IMR-90 (cell line): ENCODE measurements at regions not wholly inside any gene's neighbourhood (a gene's known extent, or its start where the extent isn't known, plus 50 kb on each side); places are given as distances from the start of the nearest gene placed in this dataset.

Source experiments
- ATAC-seq: fragments of 200-7000 bp; cut with Tn5 transposase; 2 replicates; pipeline ENCODE4 v1.9.1; 2020; ENCODE audit warnings: low read depth, mild to moderate bottlenecking, moderate library complexity
- BruUV-seq: library from RNA; stranded (reverse); fragments of 400-500 nt; replicated peaks from 2 replicates; lab custom pipeline; 2021; lab: Mats Ljungman, UMichigan
- CTCF ChIA-PET: fragments of 300-600 bp; formaldehyde crosslinking; extraction: SDS; loops from one replicate; lab custom pipeline; 2021; ENCODE audit warnings: antibody characterized with exemption; lab: Yijun Ruan, JAX
- POLR2A ChIA-PET: fragments of 300-600 bp; sonication (Branson Sonifier 250); formaldehyde crosslinking; loops from one replicate; lab custom pipeline; 2022; ENCODE audit warnings: antibody characterized with exemption; ENCODE audit not compliant: unreplicated experiment; lab: Charles Lee
- DNase-seq: peaks from one replicate; pipeline ENCODE4 v3.0.0; 2013
- H2AFZ ChIP-seq: replicated peaks from 2 replicates; pipeline ENCODE3; 2013; ENCODE audit warnings: low read length, mild to moderate bottlenecking; ENCODE audit not compliant: poor library complexity
- H2AK5ac ChIP-seq: 2 replicates; pipeline ENCODE4 v1.6.1; 2013; ENCODE audit warnings: low read depth, low read length, inconsistent platforms
- H2AK9ac ChIP-seq: replicated peaks from 2 replicates; pipeline ENCODE3; 2013; ENCODE audit warnings: mild to moderate bottlenecking, low read depth, low read length, moderate library complexity; ENCODE audit not compliant: poor library complexity
- H2BK120ac ChIP-seq: 2 replicates; pipeline ENCODE4 v1.6.1; 2013; ENCODE audit warnings: low read depth, low read length, inconsistent platforms
- H2BK15ac ChIP-seq: 3 replicates; pipeline ENCODE4 v1.6.1; 2013; ENCODE audit warnings: low read depth, low read length, inconsistent platforms
- H2BK20ac ChIP-seq: 2 replicates; pipeline ENCODE4 v1.6.1; 2013; ENCODE audit warnings: low read depth, mild to moderate bottlenecking, inconsistent platforms, low read length, moderate library complexity
- H2BK5ac ChIP-seq: 2 replicates; pipeline ENCODE4 v1.6.1; 2013; ENCODE audit warnings: mild to moderate bottlenecking, low read depth, low read length, inconsistent platforms; ENCODE audit not compliant: poor library complexity, severe bottlenecking
- H3K14ac ChIP-seq: replicated peaks from 2 replicates; pipeline ENCODE4 v1.6.1; 2013; ENCODE audit warnings: low read depth, low read length, inconsistent platforms
- H3K18ac ChIP-seq: 2 replicates; pipeline ENCODE4 v1.6.1; 2013; ENCODE audit warnings: low read depth, low read length, control low read depth
- H3K23ac ChIP-seq: 2 replicates; pipeline ENCODE4 v1.6.1; 2013; ENCODE audit warnings: low read depth, low read length, inconsistent platforms
- H3K27ac ChIP-seq: 2 replicates; pipeline ENCODE4 v1.5.1; 2013; ENCODE audit warnings: mild to moderate bottlenecking, control low read depth, low read length; ENCODE audit not compliant: insufficient read depth
- H3K27me3 ChIP-seq: 2 replicates; pipeline ENCODE4 v1.6.1; 2013; ENCODE audit warnings: low read length; ENCODE audit not compliant: control insufficient read depth, insufficient read depth
- H3K36me3 ChIP-seq: 2 replicates; pipeline ENCODE4 v1.6.1; 2013; ENCODE audit warnings: low read length, mixed read lengths; ENCODE audit not compliant: control insufficient read depth, insufficient read depth
- H3K4ac ChIP-seq: 2 replicates; pipeline ENCODE4 v1.6.1; 2013; ENCODE audit warnings: low read depth, low read length, inconsistent platforms
- H3K4me1 ChIP-seq: 2 replicates; pipeline ENCODE4 v1.6.1; 2013; ENCODE audit warnings: low read length, mixed read lengths; ENCODE audit not compliant: control insufficient read depth, insufficient read depth
- H3K4me2 ChIP-seq: 2 replicates; pipeline ENCODE4 v1.6.1; 2013; ENCODE audit warnings: low read depth, mild to moderate bottlenecking, control low read depth, low read length, moderate library complexity
- H3K4me3 ChIP-seq: 2 replicates; pipeline ENCODE4 v1.5.1; 2013; ENCODE audit warnings: low read depth, mild to moderate bottlenecking, control low read depth, low read length, moderate library complexity; ENCODE audit not compliant: insufficient read depth
- H3K56ac ChIP-seq: 2 replicates; pipeline ENCODE4 v1.6.1; 2013; ENCODE audit warnings: low read length, inconsistent platforms; ENCODE audit not compliant: insufficient read depth; ENCODE audit errors: extremely low read depth
- H3K79me1 ChIP-seq, 2 experiments: 2 replicates each; pipeline ENCODE4 v1.6.1; 2013; ENCODE audit warnings: low read length in 2 of 2, inconsistent platforms in 1 of 2, low read depth in 1 of 2
- H3K9ac ChIP-seq: 2 replicates; pipeline ENCODE4 v1.6.1; 2013; ENCODE audit warnings: low read depth, low read length, control low read depth
- H3K9me1 ChIP-seq: 2 replicates; pipeline ENCODE4 v1.6.1; 2013; ENCODE audit warnings: low read length, inconsistent platforms; ENCODE audit not compliant: insufficient read depth
- H3K9me3 ChIP-seq: 2 replicates; pipeline ENCODE4 v1.6.1; 2013; ENCODE audit warnings: low read length; ENCODE audit not compliant: control insufficient read depth, insufficient read depth
- H4K20me1 ChIP-seq: 2 replicates; pipeline ENCODE4 v1.6.1; 2013; ENCODE audit warnings: low read length, inconsistent platforms; ENCODE audit not compliant: insufficient read depth
- H4K5ac ChIP-seq: 2 replicates; pipeline ENCODE4 v1.6.1; 2013; ENCODE audit warnings: mild to moderate bottlenecking, low read depth, low read length, control low read depth
- H4K8ac ChIP-seq, 2 experiments: 2 replicates each; pipeline ENCODE4 v1.6.1; 2013; ENCODE audit warnings: low read depth in 2 of 2, low read length in 2 of 2, control low read depth in 1 of 2, inconsistent platforms in 1 of 2
- H4K91ac ChIP-seq: 2 replicates; pipeline ENCODE4 v1.6.1; 2013; ENCODE audit warnings: low read depth, low read length, inconsistent platforms; ENCODE audit not compliant: insufficient read depth
- RCOR1 ChIP-seq: IDR thresholded peaks from 2 replicates; pipeline ENCODE4 v1.6.1; 2012; ENCODE audit warnings: mild to moderate bottlenecking, low read length, improper control_type of control experiment; ENCODE audit not compliant: insufficient replicate concordance
- WGBS, 2 experiments: methylation state at CpG; one replicate each; pipeline versions ENCODE4 v1.1.5 to v1.1.7; 2013; ENCODE audit warnings: missing lambda C conversion rate in 2 of 2; ENCODE audit not compliant: insufficient read length in 1 of 2; ENCODE audit errors: extremely low coverage in 2 of 2; 5-methylcytosine and 5-hydroxymethylcytosine counted together
- dilution Hi-C: fragments of 300-500 bp; cut with HindIII; formaldehyde crosslinking; loops from one replicate; pipeline ENCODE4 v1.14.3; 2018; ENCODE audit warnings: low sequenced_read_pairs; ENCODE audit not compliant: unreplicated experiment
- in situ Hi-C: fragments of 300-500 bp; cut with MboI; formaldehyde crosslinking; loops from 3 replicates; pipeline ENCODE4 v1.14.3; 2019; ENCODE audit warnings: low sequenced_read_pairs, inconsistent platforms, mixed read lengths
- intact Hi-C: fragments of 100-400 bp; cut with micrococcal nuclease; formaldehyde crosslinking; loops from 2 replicates; pipeline ENCODE4 v1.10.0; 2022

GRCh38 chr1:105004515-105004914 is 1254.8 kb downstream of the AMY1C start:
- no peaks in the 10 kb centered on the region for H4K20me1 ChIP-seq
- H3K4me2 ChIP-seq, result no peak overlapping the region
- ChIA-PET POLR2A (no interaction called here), CTCF (no interaction called here)
- H2BK20ac ChIP-seq, result no peak overlapping the region
- no peak overlapping the region for H3K56ac ChIP-seq
- H4K91ac ChIP-seq, result no peak overlapping the region
- no TSS peak for BruUV-seq
- H2AK9ac ChIP-seq, result no peak overlapping the region
- in situ Hi-C loops, result no loop called here
- H3K9me1 ChIP-seq, result no peaks in the 10 kb centered on the region
- H3K36me3 ChIP-seq, result no peaks in the 10 kb centered on the region
- no CpG with 5 or more reads among the region's 1 CpG for WGBS, 2 experiments
- H2BK15ac ChIP-seq, result no peak overlapping the region
- H2AK5ac ChIP-seq, result no peak overlapping the region
- H3K14ac ChIP-seq, result no peak overlapping the region
- H3K4ac ChIP-seq, result no peak overlapping the region
- H3K9ac ChIP-seq, result no peak overlapping the region
- H3K18ac ChIP-seq, result no peak overlapping the region
- no peak overlapping the region for H2AFZ ChIP-seq
- dilution Hi-C loops, result no loop called here
- H2BK5ac ChIP-seq, result no peak overlapping the region
- ATAC-seq (no peak), DNase-seq (no peak)
- no peaks in the 10 kb centered on the region for H3K27me3 ChIP-seq
- H4K8ac ChIP-seq, result no peak overlapping the region
- H3K4me3 ChIP-seq, result no peak overlapping the region
- H3K79me1 ChIP-seq, result no peaks in the 10 kb centered on the region
- no peak overlapping the region for H2BK120ac ChIP-seq
- intact Hi-C loops, result no loop called here
- no peak overlapping the region for H3K23ac ChIP-seq
- peaks cover 15% of the 10 kb centered on the region for H3K9me3 ChIP-seq
- H3K4me1 ChIP-seq, result no peaks in the 10 kb centered on the region
- no peak overlapping the region for H3K27ac ChIP-seq
- H4K5ac ChIP-seq, result no peak overlapping the region
- TF ChIP-seq RCOR1, result no peak
